HG03280 (cell line): ENCODE measurements at regions not wholly inside any gene's neighbourhood (a gene's known extent, or its start where the extent isn't known, plus 50 kb on each side); places are given as distances from the start of the nearest gene placed in this dataset.

Experiments
- ATAC-seq: cut with Tn5 transposase; IDR thresholded peaks from one replicate; pipeline ENCODE4 v1.9.1; 2021; ENCODE audit warnings: mild to moderate bottlenecking, moderate library complexity; ENCODE audit not compliant: unreplicated experiment

- ATAC-seq: no peak
Observed at GRCh38 chr12:124517260-124518050, 50.0 kb downstream of the NCOR2 start.

- no peak for ATAC-seq
Observed at GRCh38 chr12:124516850-124517249, 50.6 kb downstream of the NCOR2 start.

GRCh38 chr12:124515981-124516380 lies 51.4 kb downstream of the NCOR2 start:
- no peak for ATAC-seq

- ATAC-seq: no peak
Observed at GRCh38 chr12:124514996-124515932, 52.1 kb downstream of the NCOR2 start.

- no peak for ATAC-seq
Observed at GRCh38 chr12:124514145-124514995, 53.0 kb downstream of the NCOR2 start.

GRCh38 chr12:124513297-124513867 lies 54.0 kb downstream of the NCOR2 start:
- no peak for ATAC-seq

GRCh38 chr12:124512667-124513296 lies 54.6 kb downstream of the NCOR2 start:
- ATAC-seq: no peak

GRCh38 chr12:124511259-124511985 lies 56.0 kb downstream of the NCOR2 start:
- ATAC-seq: no peak

- ATAC-seq: no peak
Observed at GRCh38 chr12:124510301-124510970, 57.0 kb downstream of the NCOR2 start.

- ATAC-seq: no peak
Observed at GRCh38 chr12:124509676-124510300, 57.6 kb downstream of the NCOR2 start.

GRCh38 chr12:124509300-124509675 lies 58.1 kb downstream of the NCOR2 start:
- ATAC-seq: no peak

- ATAC-seq: no peak
Observed at GRCh38 chr12:124508381-124509079, 58.9 kb downstream of the NCOR2 start.

- no peak for ATAC-seq
Observed at GRCh38 chr12:124507188-124508109, 60.0 kb downstream of the NCOR2 start.

- ATAC-seq: no peak
Observed at GRCh38 chr12:124506832-124507153, 60.6 kb downstream of the NCOR2 start.

- ATAC-seq: no peak
Observed at GRCh38 chr12:124506145-124506831, 61.1 kb downstream of the NCOR2 start.
